Ovary (tissue), 3 donors: ENCODE measurements at regions not wholly inside any gene's neighbourhood (a gene's known extent, or its start where the extent isn't known, plus 50 kb on each side); places are given as distances from the start of the nearest gene placed in this dataset.

Source experiments
- CTCF ChIP-seq, 3 donors: fragments of 450-650 bp in 2 of 3; fragments of 200-600 bp in 1 of 3; IDR thresholded peaks; one replicate each; pipeline versions ENCODE4 v1.5.1 to v1.8.0; 2016 to 2022; ENCODE audit warnings: antibody characterized with exemption in 3 of 3, mild to moderate bottlenecking in 1 of 3
- POLR2A ChIP-seq: fragments of 450-650 bp; IDR thresholded peaks from one replicate; pipeline ENCODE4 v1.6.1; 2017; ENCODE audit warnings: antibody characterized with exemption, mild to moderate bottlenecking, moderate library complexity
- donor health status: DM: no; HTN: no; CAD: no.

- no peak for TF ChIP-seq POLR2A
- TF ChIP-seq CTCF (IDR thresholded peaks at IDR 0.05), result no peak
These were observed 116.8 kb upstream of the GRAMD1B start for GRCh38 chr11:123313262-123313661.
